Neuron (in vitro differentiated cells): ENCODE measurements at regions not wholly inside any gene's neighbourhood (a gene's known extent, or its start where the extent isn't known, plus 50 kb on each side); places are given as distances from the start of the nearest gene placed in this dataset.
"Not testable (repeated sequence)": the region's sequence is repeated elsewhere in the genome, so short reads cannot be mapped to it uniquely, and the experiment has no call there.

ENCODE experiments used
- H2AFZ ChIP-seq: one replicate; pipeline ENCODE4 v1.6.1; 2013; ENCODE audit warnings: low read depth, mild to moderate bottlenecking, inconsistent platforms, low read length, moderate library complexity
- H3K27me3 ChIP-seq: one replicate; pipeline ENCODE4 v1.6.1; 2013; ENCODE audit warnings: low read length; ENCODE audit not compliant: insufficient read depth
- H3K36me3 ChIP-seq: one replicate; pipeline ENCODE4 v1.6.1; 2013; ENCODE audit warnings: low read length; ENCODE audit not compliant: insufficient read depth
- H3K4me1 ChIP-seq: one replicate; pipeline ENCODE4 v1.6.1; 2013; ENCODE audit warnings: low read length; ENCODE audit not compliant: insufficient read depth
- H3K4me3 ChIP-seq: 2 replicates; pipeline ENCODE4 v1.5.1; 2013; ENCODE audit warnings: mild to moderate bottlenecking, low read length, moderate library complexity
- H3K9me3 ChIP-seq: one replicate; pipeline ENCODE4 v1.6.1; 2013; ENCODE audit warnings: low read length

GRCh38 chr21:39071623-39072214 lies 111.5 kb downstream of the PSMG1 start:
- no peaks in the 10 kb centered on the region for H3K9me3 ChIP-seq
- H2AFZ ChIP-seq = no peak overlapping the region
- no peaks in the 10 kb centered on the region for H3K36me3 ChIP-seq
- no peaks in the 10 kb centered on the region for H3K27me3 ChIP-seq
- no peaks in the 10 kb centered on the region for H3K4me1 ChIP-seq
- H3K4me3 ChIP-seq = no peak overlapping the region

GRCh38 chr21:39069856-39070255 lies 113.4 kb downstream of the PSMG1 start:
- not testable (repeated sequence) for H3K36me3 ChIP-seq, H3K4me1 ChIP-seq, H3K27me3 ChIP-seq, H3K4me3 ChIP-seq, H3K9me3 ChIP-seq, H2AFZ ChIP-seq

- H3K27me3 ChIP-seq = no peaks in the 10 kb centered on the region
- no peaks in the 10 kb centered on the region for H3K4me1 ChIP-seq
- H3K4me3 ChIP-seq = no peak overlapping the region
- H2AFZ ChIP-seq = no peak overlapping the region
- no peaks in the 10 kb centered on the region for H3K36me3 ChIP-seq
- no peaks in the 10 kb centered on the region for H3K9me3 ChIP-seq
These were observed 116.1 kb downstream of the PSMG1 start for GRCh38 chr21:39066829-39067780.

- no peaks in the 10 kb centered on the region for H3K9me3 ChIP-seq
- no peaks in the 10 kb centered on the region for H3K36me3 ChIP-seq
- H2AFZ ChIP-seq = no peak overlapping the region
- no peaks in the 10 kb centered on the region for H3K27me3 ChIP-seq
- H3K4me1 ChIP-seq = no peaks in the 10 kb centered on the region
- H3K4me3 ChIP-seq = no peak overlapping the region
These were observed 117.3 kb downstream of the PSMG1 start for GRCh38 chr21:39065917-39066316.

- Histone ChIP-seq H3K27me3 (no peaks in the 10 kb centered on the region), H2AFZ (no peak overlapping the region), H3K9me3 (no peaks in the 10 kb centered on the region), H3K4me1 (no peaks in the 10 kb centered on the region), H3K36me3 (no peaks in the 10 kb centered on the region), H3K4me3 (no peak overlapping the region)
These were observed 118.8 kb downstream of the PSMG1 start for GRCh38 chr21:39064325-39065012.

- Histone ChIP-seq H3K27me3 (no peaks in the 10 kb centered on the region), H3K4me1 (no peaks in the 10 kb centered on the region), H3K36me3 (no peaks in the 10 kb centered on the region), H3K9me3 (no peaks in the 10 kb centered on the region), H2AFZ (no peak overlapping the region), H3K4me3 (no peak overlapping the region)
These were observed 119.7 kb downstream of the PSMG1 start for GRCh38 chr21:39063517-39063916.

- Histone ChIP-seq H2AFZ (no peak overlapping the region), H3K9me3 (no peaks in the 10 kb centered on the region), H3K27me3 (no peaks in the 10 kb centered on the region), H3K36me3 (no peaks in the 10 kb centered on the region), H3K4me3 (no peak overlapping the region), H3K4me1 (no peaks in the 10 kb centered on the region)
These were observed 121.1 kb downstream of the PSMG1 start for GRCh38 chr21:39062196-39062595.

GRCh38 chr21:39061766-39062165 lies 121.5 kb downstream of the PSMG1 start:
- no peak overlapping the region for H2AFZ ChIP-seq
- no peaks in the 10 kb centered on the region for H3K36me3 ChIP-seq
- no peak overlapping the region for H3K4me3 ChIP-seq
- H3K4me1 ChIP-seq = no peaks in the 10 kb centered on the region
- no peaks in the 10 kb centered on the region for H3K27me3 ChIP-seq
- no peaks in the 10 kb centered on the region for H3K9me3 ChIP-seq

- no peak overlapping the region for H3K4me3 ChIP-seq
- no peaks in the 10 kb centered on the region for H3K36me3 ChIP-seq
- no peaks in the 10 kb centered on the region for H3K27me3 ChIP-seq
- no peak overlapping the region for H2AFZ ChIP-seq
- peaks cover 11% of the 10 kb centered on the region for H3K4me1 ChIP-seq
- no peaks in the 10 kb centered on the region for H3K9me3 ChIP-seq
These were observed 122.7 kb downstream of the PSMG1 start for GRCh38 chr21:39060485-39061083.

GRCh38 chr21:39057121-39057520 lies 126.1 kb downstream of the PSMG1 start:
- Histone ChIP-seq H2AFZ (no peak overlapping the region), H3K4me1 (peaks cover 11% of the 10 kb centered on the region), H3K36me3 (no peaks in the 10 kb centered on the region), H3K27me3 (no peaks in the 10 kb centered on the region), H3K9me3 (no peaks in the 10 kb centered on the region), H3K4me3 (no peak overlapping the region)

GRCh38 chr21:39056636-39057035 lies 126.6 kb downstream of the PSMG1 start:
- Histone ChIP-seq H2AFZ (no peak overlapping the region), H3K27me3 (no peaks in the 10 kb centered on the region), H3K4me1 (peaks cover 11% of the 10 kb centered on the region), H3K9me3 (no peaks in the 10 kb centered on the region), H3K36me3 (no peaks in the 10 kb centered on the region), H3K4me3 (no peak overlapping the region)

- H3K4me1 ChIP-seq = peaks cover 11% of the 10 kb centered on the region
- no peaks in the 10 kb centered on the region for H3K9me3 ChIP-seq
- H3K4me3 ChIP-seq = no peak overlapping the region
- no peak overlapping the region for H2AFZ ChIP-seq
- H3K27me3 ChIP-seq = no peaks in the 10 kb centered on the region
- H3K36me3 ChIP-seq = no peaks in the 10 kb centered on the region
These were observed 128.0 kb downstream of the PSMG1 start for GRCh38 chr21:39055167-39055767.
